A673 (cell line): ENCODE measurements at regions not wholly inside any gene's neighbourhood (a gene's known extent, or its start where the extent isn't known, plus 50 kb on each side); places are given as distances from the start of the nearest gene placed in this dataset.

Experiments used
- BruUV-seq: library from RNA; stranded (reverse); fragments of 400-500 nt; replicated peaks from 2 replicates; lab custom pipeline; 2021; lab: Mats Ljungman, UMichigan
- CTCF ChIA-PET: fragments of 300-600 bp; sonication (Branson Sonifier 250); formaldehyde crosslinking; loops from one replicate; lab custom pipeline; 2022; ENCODE audit warnings: antibody characterized with exemption; lab: Charles Lee
- POLR2A ChIA-PET: fragments of 300-600 bp; sonication (Branson Sonifier 250); formaldehyde crosslinking; loops from one replicate; lab custom pipeline; 2022; ENCODE audit warnings: antibody characterized with exemption; ENCODE audit not compliant: low non-redundant PET; lab: Charles Lee
- DNase-seq: peaks from one replicate; pipeline ENCODE4 v3.0.0-alpha.2; 2015; ENCODE audit warnings: low spot score
- H3K27ac ChIP-seq: fragments of 200-600 bp; sonication (generic); 2 replicates; pipeline ENCODE4 v1.5.1; 2016; ENCODE audit warnings: mixed run types, low read depth, mild to moderate bottlenecking, mixed read lengths, antibody characterized with exemption, low read length; ENCODE audit not compliant: poor library complexity, severe bottlenecking
- H3K27me3 ChIP-seq: fragments of 200-600 bp; sonication (generic); replicated peaks from 2 replicates; pipeline ENCODE4 v1.6.1; 2017; ENCODE audit warnings: mixed run types, low read depth, mild to moderate bottlenecking, mixed read lengths, antibody characterized with exemption, low read length; ENCODE audit not compliant: insufficient read depth, poor library complexity
- H3K36me3 ChIP-seq: fragments of 200-600 bp; sonication (generic); 2 replicates; pipeline ENCODE4 v1.6.1; 2016; ENCODE audit warnings: mixed run types, mild to moderate bottlenecking, mixed read lengths, antibody characterized with exemption, low read length; ENCODE audit not compliant: insufficient read depth, poor library complexity, severe bottlenecking
- H3K4me1 ChIP-seq: fragments of 200-600 bp; sonication (generic); 2 replicates; pipeline ENCODE4 v1.6.1; 2017; ENCODE audit warnings: mixed run types, mild to moderate bottlenecking, mixed read lengths, antibody characterized with exemption, low read length; ENCODE audit not compliant: insufficient read depth, poor library complexity, severe bottlenecking
- H3K4me3 ChIP-seq: fragments of 200-600 bp; sonication (generic); 2 replicates; pipeline ENCODE4 v1.5.1; 2016; ENCODE audit warnings: low read depth, mixed run types, mild to moderate bottlenecking, mixed read lengths, low read length; ENCODE audit not compliant: poor library complexity, severe bottlenecking
- H3K9me3 ChIP-seq: fragments of 200-600 bp; sonication (generic); 2 replicates; pipeline ENCODE4 v1.6.1; 2016; ENCODE audit warnings: mixed run types, low read depth, mild to moderate bottlenecking, mixed read lengths, antibody characterized with exemption, low read length; ENCODE audit not compliant: poor library complexity, severe bottlenecking
- EZH2 ChIP-seq: fragments of 200-600 bp; sonication (generic); IDR thresholded peaks from 2 replicates; pipeline ENCODE4 v1.6.1; 2017; ENCODE audit warnings: borderline replicate concordance, low read depth, mild to moderate bottlenecking, mixed read lengths, antibody characterized with exemption, low read length; ENCODE audit not compliant: poor library complexity, severe bottlenecking
- intact Hi-C: fragments of 100-400 bp; cut with micrococcal nuclease; formaldehyde crosslinking; loops from one replicate; pipeline ENCODE4 v1.10.0; 2022; ENCODE audit not compliant: unreplicated experiment
- TF ChIP-seq, protein P1 (sequence below): fragments of 300-800, 200-600 bp; sonication (generic); conservative IDR thresholded peaks from 2 replicates; pipeline ENCODE4 v1.5.1; 2017; ENCODE audit warnings: low read depth, mild to moderate bottlenecking, antibody characterized with exemption, low read length, moderate library complexity, mixed read lengths

- intact Hi-C loops: loop anchor here (10.0 kb wide), 1 partner anchor 52 kb away; no protein-coding TSS in a partner anchor
- H3K27ac ChIP-seq: no peak overlapping the region
- CTCF ChIA-PET: no interaction called here
- TF ChIP-seq, protein P1, sequence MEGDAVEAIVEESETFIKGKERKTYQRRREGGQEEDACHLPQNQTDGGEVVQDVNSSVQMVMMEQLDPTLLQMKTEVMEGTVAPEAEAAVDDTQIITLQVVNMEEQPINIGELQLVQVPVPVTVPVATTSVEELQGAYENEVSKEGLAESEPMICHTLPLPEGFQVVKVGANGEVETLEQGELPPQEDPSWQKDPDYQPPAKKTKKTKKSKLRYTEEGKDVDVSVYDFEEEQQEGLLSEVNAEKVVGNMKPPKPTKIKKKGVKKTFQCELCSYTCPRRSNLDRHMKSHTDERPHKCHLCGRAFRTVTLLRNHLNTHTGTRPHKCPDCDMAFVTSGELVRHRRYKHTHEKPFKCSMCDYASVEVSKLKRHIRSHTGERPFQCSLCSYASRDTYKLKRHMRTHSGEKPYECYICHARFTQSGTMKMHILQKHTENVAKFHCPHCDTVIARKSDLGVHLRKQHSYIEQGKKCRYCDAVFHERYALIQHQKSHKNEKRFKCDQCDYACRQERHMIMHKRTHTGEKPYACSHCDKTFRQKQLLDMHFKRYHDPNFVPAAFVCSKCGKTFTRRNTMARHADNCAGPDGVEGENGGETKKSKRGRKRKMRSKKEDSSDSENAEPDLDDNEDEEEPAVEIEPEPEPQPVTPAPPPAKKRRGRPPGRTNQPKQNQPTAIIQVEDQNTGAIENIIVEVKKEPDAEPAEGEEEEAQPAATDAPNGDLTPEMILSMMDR: no peak
- TF ChIP-seq EZH2: no peak
- DNase-seq: no peak
- no peaks in the 10 kb centered on the region for H3K27me3 ChIP-seq
- no peak overlapping the region for H3K4me3 ChIP-seq
- no peaks in the 10 kb centered on the region for H3K9me3 ChIP-seq
- no peaks in the 10 kb centered on the region for H3K36me3 ChIP-seq
- no TSS peak for BruUV-seq
- POLR2A ChIA-PET: no interaction called here
- no peaks in the 10 kb centered on the region for H3K4me1 ChIP-seq
Observed at GRCh38 chr9:28423255-28423654, 850.0 kb upstream of the C9orf72 start.

DNA sequence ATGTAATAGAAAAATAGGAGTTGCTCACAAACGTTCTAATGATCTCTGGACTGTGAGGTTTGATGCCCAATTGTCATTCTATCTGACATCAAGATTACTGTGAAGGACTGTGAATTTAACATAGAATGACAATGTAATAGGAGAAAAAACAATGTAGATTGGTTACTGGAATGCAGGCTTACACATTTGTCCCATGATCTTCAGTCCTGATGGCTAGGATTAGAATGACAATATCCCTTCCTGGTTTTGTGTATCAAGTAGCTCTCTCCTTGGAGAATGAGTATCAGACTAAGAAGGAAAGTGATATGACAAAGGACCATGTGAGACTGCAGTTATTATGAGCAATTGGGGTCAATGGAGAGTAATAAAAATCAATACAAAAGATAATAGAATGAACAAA, 862.2 kb upstream of the C9orf72 start:
- no peaks in the 10 kb centered on the region for H3K27me3 ChIP-seq
- no peaks in the 10 kb centered on the region for H3K36me3 ChIP-seq
- no peak for DNase-seq
- BruUV-seq: no TSS peak
- intact Hi-C loops: no loop called here
- no peak overlapping the region for H3K4me3 ChIP-seq
- TF ChIP-seq, protein P1: no peak
- no peak for TF ChIP-seq EZH2
- no peaks in the 10 kb centered on the region for H3K9me3 ChIP-seq
- POLR2A ChIA-PET: no interaction called here
- CTCF ChIA-PET: no interaction called here
- no peaks in the 10 kb centered on the region for H3K4me1 ChIP-seq
- no peak overlapping the region for H3K27ac ChIP-seq

DNA sequence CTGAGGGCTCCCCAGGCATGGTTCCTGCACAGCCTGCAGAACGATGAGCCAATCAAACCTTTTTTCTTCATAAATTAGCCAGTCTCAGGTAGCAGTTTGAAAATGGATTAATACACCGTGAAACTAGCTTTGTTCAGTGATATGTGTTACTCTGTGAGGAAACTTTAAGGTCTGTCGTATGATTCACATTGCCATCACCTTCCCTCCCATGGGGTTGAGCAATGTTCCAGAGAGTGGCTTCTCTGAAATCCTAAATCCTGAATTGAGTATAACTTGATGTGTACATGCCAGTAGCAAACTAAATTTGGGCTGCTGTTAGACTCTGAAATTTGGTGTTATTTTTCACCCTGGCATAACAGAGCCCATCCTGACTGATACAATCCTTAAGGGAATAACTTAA, 866.4 kb upstream of the C9orf72 start:
- Histone ChIP-seq H3K27me3 (no peaks in the 10 kb centered on the region), H3K27ac (no peak overlapping the region), H3K4me3 (no peak overlapping the region), H3K4me1 (no peaks in the 10 kb centered on the region), H3K9me3 (no peaks in the 10 kb centered on the region), H3K36me3 (no peaks in the 10 kb centered on the region)
- no TSS peak for BruUV-seq
- CTCF ChIA-PET: no interaction called here
- intact Hi-C loops: no loop called here
- TF ChIP-seq, protein P1: no peak
- no peak for TF ChIP-seq EZH2
- POLR2A ChIA-PET: no interaction called here
- DNase-seq: no peak
